Midbrain (tissue), 1 donor: ENCODE measurements at regions not wholly inside any gene's neighbourhood (a gene's known extent, or its start where the extent isn't known, plus 50 kb on each side); places are given as distances from the start of the nearest gene placed in this dataset.
"Not testable (repeated sequence)": the region's sequence is repeated elsewhere in the genome, so short reads cannot be mapped to it uniquely, and the experiment has no call there.

Experiments used
- DNase-seq: peaks from one replicate; lab custom pipeline; 2025; lab: John Stamatoyannopoulos, UW

- DNase-seq = no peak
Observed at GRCh38 chrX:121666171-121666570, 618.8 kb downstream of the GLUD2 start.

DNA sequence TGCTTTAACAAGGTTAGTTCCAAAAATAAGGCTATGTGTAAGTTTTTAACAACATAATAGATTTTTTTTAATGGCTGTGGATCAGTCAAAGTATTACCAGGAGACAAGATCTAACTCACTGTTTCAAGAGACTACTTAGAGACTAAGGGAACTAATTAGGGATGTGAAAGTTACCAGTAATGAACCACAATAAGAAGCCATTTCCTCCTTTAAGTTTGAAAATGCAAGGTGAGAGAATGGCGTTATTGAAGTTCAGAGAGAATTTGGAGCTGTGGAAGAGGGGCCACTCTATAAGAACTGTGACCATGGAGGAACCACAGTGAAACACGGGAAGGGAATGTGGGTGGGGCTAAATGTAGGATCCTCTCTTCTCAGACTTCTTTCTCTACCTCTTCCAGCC, 624.2 kb downstream of the GLUD2 start:
- no peak for DNase-seq

DNA sequence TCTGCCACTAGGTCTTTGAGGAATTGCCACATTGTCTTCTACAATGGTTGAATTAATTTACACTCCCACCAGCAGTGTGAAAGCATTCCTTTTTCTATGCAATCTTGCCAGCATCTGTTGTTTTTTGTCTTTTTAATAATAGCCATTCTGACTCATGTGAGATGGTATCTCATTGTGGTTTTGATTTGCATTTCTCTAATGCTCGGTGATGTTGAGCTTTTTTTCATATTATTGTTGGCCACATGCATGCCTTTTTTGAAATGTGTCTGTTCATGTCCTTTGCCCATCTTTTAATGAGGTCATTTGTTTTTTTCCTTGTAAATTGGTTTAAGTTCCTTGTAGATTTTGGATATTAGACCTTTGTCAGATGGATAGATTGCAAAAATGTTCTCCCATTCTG, 661.8 kb downstream of the GLUD2 start:
- DNase-seq = not testable (repeated sequence)

DNA sequence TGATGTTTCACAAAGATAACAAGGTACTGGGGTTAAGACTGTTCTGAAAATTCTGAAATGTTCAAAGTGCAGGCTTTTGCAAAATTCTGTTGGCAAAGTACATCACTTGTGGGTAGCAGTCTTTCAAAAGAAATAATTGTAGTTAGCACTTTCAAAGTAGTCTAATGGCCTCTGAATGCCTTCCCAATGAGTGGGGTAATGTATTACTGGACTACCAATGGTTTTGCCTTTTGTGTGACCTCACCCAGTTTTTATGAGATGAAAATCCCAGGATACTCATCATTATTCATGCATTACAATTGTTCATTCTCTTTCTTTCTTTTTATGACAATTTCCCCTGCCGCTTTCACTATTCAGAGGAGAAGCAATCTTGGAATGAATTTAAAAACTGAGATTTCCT, 686.1 kb downstream of the GLUD2 start:
- DNase-seq = no peak

- no peak for DNase-seq
Observed at GRCh38 chrX:121746105-121746504, 698.7 kb downstream of the GLUD2 start.

- not testable (repeated sequence) for DNase-seq
Observed at GRCh38 chrX:121753602-121754001, 706.2 kb downstream of the GLUD2 start.

DNA sequence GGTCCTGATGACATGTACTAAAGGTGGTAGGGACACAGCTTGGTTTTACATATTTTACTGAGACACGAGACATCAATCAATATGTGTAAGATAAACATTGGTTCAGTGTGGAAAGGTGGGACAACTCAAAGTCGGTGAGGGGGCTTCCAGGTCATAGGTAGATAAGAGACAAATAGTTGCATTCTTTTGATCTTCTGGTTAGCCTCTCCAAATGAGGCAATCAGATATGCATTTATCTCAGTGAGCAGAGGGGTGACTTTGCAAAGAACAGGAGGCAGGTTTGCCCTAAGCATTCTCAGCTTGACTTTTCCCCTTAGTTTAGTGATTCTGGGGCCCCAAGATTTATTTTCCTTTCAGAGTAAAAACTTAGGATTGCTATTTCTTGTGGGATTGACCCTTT, 706.9 kb downstream of the GLUD2 start:
- no peak for DNase-seq

DNA sequence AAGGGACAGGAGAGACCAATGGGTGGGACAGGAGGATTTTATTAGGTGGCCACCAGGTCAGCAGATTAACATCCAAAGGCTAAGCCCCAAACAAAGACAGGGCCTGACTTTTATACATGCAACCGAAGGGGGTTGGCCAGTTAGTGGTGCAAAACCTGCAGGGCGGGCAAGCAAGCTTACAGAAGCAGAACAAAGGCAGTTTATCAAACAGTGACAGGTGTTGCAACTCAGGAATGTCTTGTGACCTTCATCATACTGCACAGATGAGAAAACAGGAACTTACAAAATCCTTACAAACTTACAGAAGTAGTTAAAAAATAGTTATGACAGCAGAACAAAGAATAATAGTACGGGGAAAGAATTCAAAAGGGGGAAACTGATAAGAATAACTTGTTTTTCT, 708.1 kb downstream of the GLUD2 start:
- no peak for DNase-seq

DNA sequence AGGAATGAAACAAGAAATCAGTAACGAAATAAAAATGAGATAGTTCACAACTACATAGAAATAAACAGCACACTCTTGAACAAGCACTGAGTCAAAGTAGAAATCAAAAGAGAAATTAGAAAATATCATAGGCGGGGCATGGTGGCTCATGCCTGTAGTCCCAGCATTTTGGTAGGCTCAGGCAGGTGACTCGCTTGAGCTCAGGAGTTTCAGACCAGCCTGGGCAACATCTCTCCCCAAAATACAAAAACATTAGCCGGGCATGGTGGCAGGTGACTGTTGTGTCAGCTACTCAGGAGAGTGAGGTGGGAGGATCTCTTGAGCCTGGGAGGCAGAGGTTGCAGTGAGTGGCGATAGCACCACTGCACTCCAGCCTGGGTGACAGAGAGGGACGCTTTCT, 714.4 kb downstream of the GLUD2 start:
- no peak for DNase-seq

- no peak for DNase-seq
Observed at GRCh38 chrX:121763671-121764070, 716.3 kb downstream of the GLUD2 start.

- not testable (repeated sequence) for DNase-seq
Observed at GRCh38 chrX:121768210-121768609, 720.8 kb downstream of the GLUD2 start.

GRCh38 chrX:121781991-121782390, 734.6 kb downstream of the GLUD2 start:
- no peak for DNase-seq

GRCh38 chrX:121782544-121782943, 735.1 kb downstream of the GLUD2 start:
- no peak for DNase-seq

DNA sequence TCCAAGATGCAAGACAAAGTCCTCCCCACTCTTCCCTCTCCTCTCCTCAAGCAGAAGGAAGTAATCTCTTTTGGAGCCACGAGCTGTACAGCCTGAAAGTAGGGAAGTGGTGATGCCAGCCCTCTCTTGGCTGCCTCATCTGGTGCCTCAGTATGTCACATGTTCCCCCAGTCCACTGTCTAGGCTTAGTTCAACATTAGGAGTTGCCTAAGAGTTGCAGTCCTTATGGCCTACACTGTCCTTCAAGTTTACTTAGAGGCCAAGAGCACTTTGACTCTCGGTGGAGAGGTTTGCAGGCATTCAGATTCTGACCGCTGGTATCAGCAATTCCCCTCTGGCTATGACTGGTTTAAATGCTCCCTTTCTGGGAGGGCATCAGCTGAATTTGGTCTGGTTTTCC, 735.6 kb downstream of the GLUD2 start:
- DNase-seq = no peak

- DNase-seq = no peak
Observed at GRCh38 chrX:121802881-121803412, 755.5 kb downstream of the GLUD2 start.

DNA sequence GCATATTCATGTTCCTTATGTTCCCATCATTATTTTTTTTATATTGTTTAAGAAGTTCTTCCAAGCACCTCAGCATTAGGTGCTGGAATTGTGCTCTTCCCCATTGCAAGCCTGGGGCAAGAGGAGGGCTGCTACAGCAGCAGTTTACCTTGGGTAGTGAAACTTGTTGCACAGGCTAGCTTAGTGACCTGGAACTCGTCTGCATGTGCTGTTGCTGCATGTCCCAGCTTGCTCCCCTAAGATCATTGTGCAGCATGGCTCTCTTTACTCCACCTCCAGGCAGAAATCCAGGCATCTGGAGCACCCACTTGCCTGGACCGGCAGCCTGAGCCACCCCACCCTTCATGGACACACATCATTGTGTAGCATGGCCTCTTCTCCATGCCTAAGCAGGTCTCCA, 776.0 kb downstream of the GLUD2 start:
- no peak for DNase-seq

GRCh38 chrX:121831601-121832000, 784.2 kb downstream of the GLUD2 start:
- no peak for DNase-seq

GRCh38 chrX:121832446-121832845, 785.0 kb downstream of the GLUD2 start:
- no peak for DNase-seq

- DNase-seq = no peak
Observed at GRCh38 chrX:121836000-121836399, 788.6 kb downstream of the GLUD2 start.

GRCh38 chrX:121851033-121851432, 803.6 kb downstream of the GLUD2 start:
- DNase-seq = no peak

- DNase-seq = no peak
Observed at GRCh38 chrX:121853762-121854613, 806.6 kb downstream of the GLUD2 start.

DNA sequence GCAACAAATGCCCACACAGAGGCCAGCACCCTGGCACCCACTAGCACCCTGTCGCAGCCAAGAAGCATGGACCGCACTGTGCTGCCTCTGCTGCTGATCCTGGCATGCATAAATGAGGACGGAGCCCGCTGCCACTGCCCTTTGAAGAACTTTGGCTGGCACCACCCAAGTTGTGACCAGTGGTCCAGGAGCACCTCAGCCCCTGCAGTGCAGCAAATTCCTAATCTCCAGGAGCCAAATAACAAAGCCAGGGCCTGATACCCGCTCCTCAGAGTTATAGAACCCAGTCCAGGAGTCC, 807.2 kb downstream of the GLUD2 start:
- DNase-seq = no peak

- DNase-seq = no peak
Observed at GRCh38 chrX:121858867-121859647, 811.6 kb downstream of the GLUD2 start.
